ENCODE measurements at regions not wholly inside any gene's neighbourhood (a gene's known extent, or its start where the extent isn't known, plus 50 kb on each side); places are given as distances from the start of the nearest gene placed in this dataset.
"Not testable (repeated sequence)": the region's sequence is repeated elsewhere in the genome, so short reads cannot be mapped to it uniquely, and the experiment has no call there.

GRCh38 chr5:78719504-78720219 lies 71.1 kb upstream of the LHFPL2 start:
- TF ChIP-seq CTCF (IDR thresholded peaks at IDR 0.05; ENCODE audit: insufficient read depth, low read length, poor library complexity, severe bottlenecking): no peak
- H3K36me3 ChIP-seq (ENCODE audit: control insufficient read depth, insufficient read depth, low read length): no peaks in the 10 kb centered on the region
- DNase-seq (ENCODE audit: low read depth): no peak
- H3K4me3 ChIP-seq (ENCODE audit: low read depth, low read length): no peak overlapping the region
- H3K27me3 ChIP-seq (ENCODE audit: control insufficient read depth, insufficient read depth, low read length): no peaks in the 10 kb centered on the region

GRCh38 chr5:78718824-78719223 lies 70.3 kb upstream of the LHFPL2 start:
- no peak for TF ChIP-seq CTCF (IDR thresholded peaks at IDR 0.05; ENCODE audit: insufficient read depth, low read length, poor library complexity, severe bottlenecking)
- no peak overlapping the region for H3K4me3 ChIP-seq (ENCODE audit: low read depth, low read length)
- no peak for DNase-seq (ENCODE audit: low read depth)
- no peaks in the 10 kb centered on the region for H3K36me3 ChIP-seq (ENCODE audit: control insufficient read depth, insufficient read depth, low read length)
- no peaks in the 10 kb centered on the region for H3K27me3 ChIP-seq (ENCODE audit: control insufficient read depth, insufficient read depth, low read length)

GRCh38 chr5:78717674-78718584 lies 69.4 kb upstream of the LHFPL2 start:
- Histone ChIP-seq H3K27me3 (ENCODE audit: control insufficient read depth, insufficient read depth, low read length) (no peaks in the 10 kb centered on the region), H3K4me3 (ENCODE audit: low read depth, low read length) (no peak overlapping the region), H3K36me3 (ENCODE audit: control insufficient read depth, insufficient read depth, low read length) (no peaks in the 10 kb centered on the region)
- TF ChIP-seq CTCF (IDR thresholded peaks at IDR 0.05; ENCODE audit: insufficient read depth, low read length, poor library complexity, severe bottlenecking): no peak
- DNase-seq (ENCODE audit: low read depth): no peak

GRCh38 chr5:78716206-78716605 lies 67.6 kb upstream of the LHFPL2 start:
- Histone ChIP-seq H3K27me3 (ENCODE audit: control insufficient read depth, insufficient read depth, low read length) (no peaks in the 10 kb centered on the region), H3K36me3 (ENCODE audit: control insufficient read depth, insufficient read depth, low read length) (no peaks in the 10 kb centered on the region), H3K4me3 (ENCODE audit: low read depth, low read length) (no peak overlapping the region)
- DNase-seq (ENCODE audit: low read depth): no peak
- TF ChIP-seq CTCF (IDR thresholded peaks at IDR 0.05; ENCODE audit: insufficient read depth, low read length, poor library complexity, severe bottlenecking): no peak

- not testable (repeated sequence) for H3K27me3 ChIP-seq (ENCODE audit: control insufficient read depth, insufficient read depth, low read length); H3K36me3 ChIP-seq (ENCODE audit: control insufficient read depth, insufficient read depth, low read length); DNase-seq (ENCODE audit: low read depth); H3K4me3 ChIP-seq (ENCODE audit: low read depth, low read length)
Observed at GRCh38 chr5:78715351-78715750, 66.8 kb upstream of the LHFPL2 start.

GRCh38 chr5:78711670-78712069 lies 63.1 kb upstream of the LHFPL2 start:
- H3K4me3 ChIP-seq (ENCODE audit: low read depth, low read length); H3K27me3 ChIP-seq (ENCODE audit: control insufficient read depth, insufficient read depth, low read length); DNase-seq (ENCODE audit: low read depth); H3K36me3 ChIP-seq (ENCODE audit: control insufficient read depth, insufficient read depth, low read length): not testable (repeated sequence)

- H3K36me3 ChIP-seq (ENCODE audit: control insufficient read depth, insufficient read depth, low read length); H3K4me3 ChIP-seq (ENCODE audit: low read depth, low read length); H3K27me3 ChIP-seq (ENCODE audit: control insufficient read depth, insufficient read depth, low read length); DNase-seq (ENCODE audit: low read depth): not testable (repeated sequence)
Observed at GRCh38 chr5:78709729-78710430, 61.3 kb upstream of the LHFPL2 start.

Data from kidney epithelial cell (primary cell).